Ovary (tissue), 7 donors: ENCODE measurements at regions not wholly inside any gene's neighbourhood (a gene's known extent, or its start where the extent isn't known, plus 50 kb on each side); places are given as distances from the start of the nearest gene placed in this dataset.

Experiments
- DNase-seq, 5 donors: peaks; one replicate each; pipeline ENCODE4 v3.0.0-alpha.2; 2019 to 2020
- H3K27ac ChIP-seq, 2 donors: fragments of 200-600 bp; one replicate each; pipeline versions ENCODE4 v1.5.1 to v1.8.0; 2019 to 2022
- H3K27me3 ChIP-seq: fragments of 200-600 bp; one replicate; pipeline ENCODE4 v1.8.0; 2022
- H3K36me3 ChIP-seq: fragments of 200-600 bp; sonication (generic); one replicate; pipeline ENCODE4 v1.5.1; 2019
- H3K4me1 ChIP-seq: one replicate; pipeline ENCODE4 v1.8.1; 2013; ENCODE audit warnings: mild to moderate bottlenecking, moderate library complexity; ENCODE audit not compliant: insufficient read depth
- H3K4me3 ChIP-seq: fragments of 200-600 bp; sonication (generic); one replicate; pipeline ENCODE4 v1.5.1; 2017
- H3K9me3 ChIP-seq, 2 donors: fragments of 200-600 bp in 1 of 2; sonication (generic) in 1 of 2; one replicate each; pipeline versions ENCODE4 v1.5.1 to v1.8.1; 2013 to 2019; ENCODE audit warnings: mild to moderate bottlenecking in 1 of 2, moderate library complexity in 1 of 2
- EP300 ChIP-seq: sonication (generic); formaldehyde crosslinking; IDR thresholded peaks from one replicate; pipeline ENCODE4 v1.6.1; 2017; ENCODE audit warnings: antibody characterized with exemption
- POLR2A ChIP-seq: fragments of 450-650 bp; IDR thresholded peaks from one replicate; pipeline ENCODE4 v1.6.1; 2017; ENCODE audit warnings: antibody characterized with exemption, mild to moderate bottlenecking, moderate library complexity
- WGBS, 3 donors: extraction: QIAGEN DNeasy Blood & Tissue Kit in 1 of 3; methylation state at CpG; one replicate each; pipeline versions ENCODE4 v1.1.5 to v1.1.7; 2013 to 2017; 5-methylcytosine and 5-hydroxymethylcytosine counted together
- intact Hi-C, 4 donors: fragments of 100-400 bp; cut with DNase I; formaldehyde crosslinking; loops; one replicate each; pipeline versions ENCODE4 v1.11.0 to v1.15.1; 2022 to 2023
- TF ChIP-seq, protein P1 (sequence below), 3 donors: fragments of 450-650 bp in 2 of 3; fragments of 200-600 bp in 1 of 3; IDR thresholded peaks; one replicate each; pipeline versions ENCODE4 v1.5.1 to v1.8.0; 2016 to 2022; ENCODE audit warnings: antibody characterized with exemption in 3 of 3, mild to moderate bottlenecking in 1 of 3
- donor health status: DM: no; HTN: no; CAD: no; lungs with moderate emphysema.
- donor health status: DM: no; HTN: no; CAD: no.
- donor health status: Bipolar disorder and iron deficiency.
- donor health status: DM: no; HTN: no; CAD: no.
- donor health status: DM: yes; HTN: yes; CAD: no.

- Histone ChIP-seq H3K36me3 (no peaks in the 10 kb centered on the region), H3K9me3 (no peaks in the 10 kb centered on the region), H3K4me1 (no peaks in the 10 kb centered on the region), H3K27ac (no peak overlapping the region), H3K27me3 (no peaks in the 10 kb centered on the region), H3K4me3 (no peak overlapping the region)
- TF ChIP-seq EP300 (no peak), POLR2A (no peak)
- TF ChIP-seq, protein P1, sequence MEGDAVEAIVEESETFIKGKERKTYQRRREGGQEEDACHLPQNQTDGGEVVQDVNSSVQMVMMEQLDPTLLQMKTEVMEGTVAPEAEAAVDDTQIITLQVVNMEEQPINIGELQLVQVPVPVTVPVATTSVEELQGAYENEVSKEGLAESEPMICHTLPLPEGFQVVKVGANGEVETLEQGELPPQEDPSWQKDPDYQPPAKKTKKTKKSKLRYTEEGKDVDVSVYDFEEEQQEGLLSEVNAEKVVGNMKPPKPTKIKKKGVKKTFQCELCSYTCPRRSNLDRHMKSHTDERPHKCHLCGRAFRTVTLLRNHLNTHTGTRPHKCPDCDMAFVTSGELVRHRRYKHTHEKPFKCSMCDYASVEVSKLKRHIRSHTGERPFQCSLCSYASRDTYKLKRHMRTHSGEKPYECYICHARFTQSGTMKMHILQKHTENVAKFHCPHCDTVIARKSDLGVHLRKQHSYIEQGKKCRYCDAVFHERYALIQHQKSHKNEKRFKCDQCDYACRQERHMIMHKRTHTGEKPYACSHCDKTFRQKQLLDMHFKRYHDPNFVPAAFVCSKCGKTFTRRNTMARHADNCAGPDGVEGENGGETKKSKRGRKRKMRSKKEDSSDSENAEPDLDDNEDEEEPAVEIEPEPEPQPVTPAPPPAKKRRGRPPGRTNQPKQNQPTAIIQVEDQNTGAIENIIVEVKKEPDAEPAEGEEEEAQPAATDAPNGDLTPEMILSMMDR (IDR thresholded peaks at IDR 0.05), result no peak
- intact Hi-C loops, result no loop called here
- no peak for DNase-seq
- 92 to 96% (median 95%) methylated on average over 4 of the region's 4 CpGs for WGBS, 3 donors
These were observed 74.8 kb upstream of the P2RY1 start for GRCh38 chr3:152760024-152760563.

- no peaks in the 10 kb centered on the region for H3K36me3 ChIP-seq
- H3K27me3 ChIP-seq, result no peaks in the 10 kb centered on the region
- no peak overlapping the region for H3K4me3 ChIP-seq
- no peak for DNase-seq
- H3K9me3 ChIP-seq, result no peaks in the 10 kb centered on the region
- 92 to 96% (median 95%) methylated on average over 3 of the region's 3 CpGs for WGBS, 3 donors
- TF ChIP-seq EP300 (no peak), POLR2A (no peak)
- TF ChIP-seq, protein P1 (IDR thresholded peaks at IDR 0.05), result no peak
- no peaks in the 10 kb centered on the region for H3K4me1 ChIP-seq
- intact Hi-C loops, result no loop called here
- H3K27ac ChIP-seq, result no peak overlapping the region
These were observed 74.3 kb upstream of the P2RY1 start for GRCh38 chr3:152760591-152760990.

DNA sequence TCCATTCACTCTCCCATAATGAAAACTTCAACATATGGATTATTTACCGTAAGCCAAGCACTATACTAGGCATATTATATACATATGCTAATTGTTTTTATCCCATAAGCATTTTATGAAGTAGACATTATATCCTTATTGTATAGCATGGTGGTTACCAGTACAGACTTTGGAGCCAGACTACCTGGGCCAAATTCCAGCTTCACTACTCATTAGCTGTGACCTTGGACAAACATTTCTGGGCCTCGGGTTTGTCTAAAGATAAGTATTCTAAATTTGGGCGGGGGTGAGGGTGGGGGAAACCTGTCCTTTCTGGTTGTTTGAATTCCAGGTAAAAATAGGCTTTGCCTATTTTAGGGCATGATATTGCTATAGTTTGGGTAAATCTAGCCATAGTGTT lies 66.5 kb upstream of the P2RY1 start:
- 38 to 48% (median 40%) methylated on average over 3 of the region's 3 CpGs for WGBS, 3 donors
- H3K9me3 ChIP-seq, result no peaks in the 10 kb centered on the region

GRCh38 chr3:152769523-152769922 lies 65.4 kb upstream of the P2RY1 start:
- intact Hi-C loops, result no loop called here
- Histone ChIP-seq H3K27me3 (no peaks in the 10 kb centered on the region), H3K4me1 (no peaks in the 10 kb centered on the region), H3K9me3 (no peaks in the 10 kb centered on the region), H3K27ac (no peak overlapping the region), H3K4me3 (no peak overlapping the region), H3K36me3 (no peaks in the 10 kb centered on the region)
- TF ChIP-seq, protein P1 (IDR thresholded peaks at IDR 0.05), result no peak
- TF ChIP-seq POLR2A (no peak), EP300 (no peak)
- no peak for DNase-seq

More for the DNA sequence above, 66.5 kb upstream of the P2RY1 start:
- Histone ChIP-seq H3K27me3 (no peaks in the 10 kb centered on the region), H3K36me3 (no peaks in the 10 kb centered on the region), H3K4me3 (no peak overlapping the region), H3K27ac (no peak overlapping the region), H3K4me1 (no peaks in the 10 kb centered on the region)
- intact Hi-C loops, result no loop called here
- no peak for TF ChIP-seq POLR2A
- TF ChIP-seq, protein P1 (IDR thresholded peaks at IDR 0.05), result no peak
- TF ChIP-seq EP300, result no peak
- DNase-seq, result no peak
